ENCODE measurements at regions not wholly inside any gene's neighbourhood (a gene's known extent, or its start where the extent isn't known, plus 50 kb on each side); places are given as distances from the start of the nearest gene placed in this dataset.
A peak's percentile ranks its signal among the peaks of the same experiment; 100 is the strongest.
"Not testable (repeated sequence)": the region's sequence is repeated elsewhere in the genome, so short reads cannot be mapped to it uniquely, and the experiment has no call there.

DNA sequence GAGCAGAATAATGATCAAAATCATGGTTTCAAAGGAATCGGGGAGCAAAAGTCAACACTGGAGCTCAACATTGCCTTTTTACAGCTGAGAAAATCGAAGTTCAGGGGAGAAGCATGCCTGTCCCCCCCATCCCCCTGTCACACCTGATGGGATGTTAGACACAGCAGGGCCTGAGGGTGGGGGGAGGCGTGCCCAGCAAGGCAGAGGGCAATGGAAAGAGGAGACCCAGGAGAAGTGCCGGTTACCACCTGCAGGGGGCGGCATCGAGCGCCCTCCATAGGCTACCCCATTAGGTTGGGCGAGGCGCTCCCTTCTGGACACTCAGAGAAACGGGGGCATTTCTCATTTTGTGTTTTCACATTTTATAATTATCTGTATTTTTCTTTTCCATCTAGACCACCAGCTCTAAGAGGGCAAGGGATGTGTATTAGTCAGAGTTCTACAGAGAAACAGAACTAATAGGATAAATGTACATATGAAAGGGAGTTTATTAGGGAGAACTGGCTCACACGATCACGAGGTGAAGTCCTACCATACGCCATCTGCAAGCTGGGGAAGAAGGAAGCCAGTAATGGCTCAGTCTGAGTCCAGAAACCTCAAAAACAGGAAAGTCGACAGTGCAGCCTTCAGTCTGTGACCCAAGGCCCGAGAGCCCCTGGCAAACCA lies 271.3 kb downstream of the LRATD1 start:
- no peak overlapping the region for H3K27ac Mint-ChIP-seq
- no peaks in the 10 kb centered on the region for H3K4me1 Mint-ChIP-seq
- no peak overlapping the region for H3K4me3 Mint-ChIP-seq
- peaks cover 25% of the 10 kb centered on the region for H3K27me3 Mint-ChIP-seq
- H3K9me3 Mint-ChIP-seq = no peaks in the 10 kb centered on the region
- peak; percentile 89 for ATAC-seq
- DNase-seq = peak; percentile 62 to 69

DNA sequence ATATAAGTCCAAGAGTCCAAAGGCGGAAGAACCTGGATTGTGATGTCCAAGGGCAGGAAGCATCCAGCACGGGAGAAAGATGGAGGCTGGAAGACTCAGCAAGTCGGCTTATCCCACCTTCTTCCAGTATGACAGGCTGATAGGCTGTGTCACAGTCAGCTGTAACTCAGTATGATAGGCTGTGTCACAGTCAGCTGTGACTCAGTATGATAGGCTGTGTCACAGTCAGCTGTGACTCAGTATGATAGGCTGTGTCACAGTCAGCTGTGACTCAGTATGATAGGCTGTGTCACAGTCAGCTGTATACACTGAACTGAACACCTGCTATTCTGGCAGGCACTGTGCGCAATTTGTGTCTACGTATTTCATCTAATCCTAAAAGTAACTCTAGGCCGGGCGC lies 271.9 kb downstream of the LRATD1 start:
- H3K27ac Mint-ChIP-seq, H3K4me3 Mint-ChIP-seq, H3K4me1 Mint-ChIP-seq, H3K9me3 Mint-ChIP-seq, DNase-seq: not testable (repeated sequence)
- ATAC-seq = peak; percentile 29
- H3K27me3 Mint-ChIP-seq = peaks cover 25% of the 10 kb centered on the region

DNA sequence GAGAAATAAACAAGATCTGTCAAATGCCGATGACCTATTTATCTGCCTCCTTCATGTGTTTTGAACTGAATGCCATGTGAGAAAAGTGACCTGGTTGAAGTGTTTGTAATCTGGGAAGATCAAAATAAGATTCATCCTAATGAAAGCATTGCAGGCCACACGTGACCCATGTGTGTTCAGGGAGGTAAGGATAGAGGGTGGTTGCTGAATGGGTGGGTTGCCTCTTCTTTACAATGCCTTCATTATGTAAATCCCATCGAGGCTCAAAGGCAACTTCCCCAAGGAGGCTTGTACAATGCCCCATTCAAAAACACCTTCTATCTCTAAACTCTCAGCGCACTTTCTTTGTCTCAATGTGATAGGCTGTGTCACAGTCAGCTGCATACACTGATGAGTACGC lies 273.1 kb downstream of the LRATD1 start:
- no peaks in the 10 kb centered on the region for H3K9me3 Mint-ChIP-seq
- H3K27me3 Mint-ChIP-seq = peaks cover 21% of the 10 kb centered on the region
- no peaks in the 10 kb centered on the region for H3K4me1 Mint-ChIP-seq
- no peak overlapping the region for H3K4me3 Mint-ChIP-seq
- no peak overlapping the region for H3K27ac Mint-ChIP-seq
- no peak for ATAC-seq
- DNase-seq = no peak

DNA sequence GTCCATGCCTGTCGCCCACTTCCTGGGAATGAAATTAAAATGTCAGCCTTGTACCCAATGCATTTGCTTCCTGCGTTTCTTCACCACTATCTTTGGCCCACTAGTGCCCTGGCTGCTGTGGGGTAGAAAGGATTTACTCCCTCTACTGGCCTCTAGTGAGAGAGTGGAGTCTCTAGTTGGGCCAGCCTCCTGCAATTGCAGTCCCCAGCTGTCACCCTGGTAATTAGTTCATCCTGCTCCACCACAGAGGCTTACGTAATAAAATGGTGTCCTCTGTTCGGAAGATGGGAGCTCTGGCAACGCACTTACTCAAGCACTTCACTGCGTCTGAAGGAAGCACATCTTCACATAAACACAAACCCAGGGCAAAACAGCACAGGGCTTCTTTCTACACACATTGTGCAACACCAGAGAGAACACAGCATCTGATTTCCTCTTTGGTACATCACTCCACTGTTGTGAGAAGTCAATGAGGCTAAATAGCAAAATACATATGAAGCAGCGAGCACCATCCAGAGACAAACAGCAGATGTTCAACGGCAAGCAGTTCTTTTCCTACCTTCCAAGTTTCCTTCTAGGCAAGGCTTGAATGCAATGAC lies 274.6 kb downstream of the LRATD1 start:
- H3K27me3 Mint-ChIP-seq = peaks cover 9% of the 10 kb centered on the region
- no peaks in the 10 kb centered on the region for H3K4me1 Mint-ChIP-seq
- no peak for DNase-seq
- no peak overlapping the region for H3K4me3 Mint-ChIP-seq
- no peaks in the 10 kb centered on the region for H3K9me3 Mint-ChIP-seq
- no peak for ATAC-seq
- H3K27ac Mint-ChIP-seq = no peak overlapping the region

DNA sequence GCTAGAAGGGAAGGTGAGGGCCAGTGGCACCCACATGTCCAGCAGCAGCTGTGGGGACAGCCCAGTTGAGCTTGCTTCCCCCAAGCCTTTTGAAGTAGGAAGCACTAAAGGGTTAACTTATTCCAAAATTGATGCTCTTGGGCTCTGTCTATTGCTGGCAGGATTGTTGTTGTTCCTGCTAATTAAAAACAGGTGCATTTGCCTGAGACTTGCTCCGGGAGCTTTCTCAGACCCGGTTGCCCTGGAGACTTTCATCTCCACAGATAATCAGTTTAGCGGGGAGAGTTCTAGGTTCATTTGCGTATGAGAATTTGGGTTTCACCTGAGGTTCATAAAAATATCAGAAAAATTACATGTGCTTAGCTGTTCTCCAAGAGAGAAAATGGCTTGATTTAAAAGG lies 277.3 kb downstream of the LRATD1 start:
- no peak for ATAC-seq
- H3K27ac Mint-ChIP-seq = no peak overlapping the region
- peaks cover 0 to 7% of the 10 kb centered on the region in 2 donors for H3K9me3 Mint-ChIP-seq
- DNase-seq = no peak
- no peaks in the 10 kb centered on the region for H3K4me1 Mint-ChIP-seq
- no peaks in the 10 kb centered on the region for H3K27me3 Mint-ChIP-seq
- no peak overlapping the region for H3K4me3 Mint-ChIP-seq

DNA sequence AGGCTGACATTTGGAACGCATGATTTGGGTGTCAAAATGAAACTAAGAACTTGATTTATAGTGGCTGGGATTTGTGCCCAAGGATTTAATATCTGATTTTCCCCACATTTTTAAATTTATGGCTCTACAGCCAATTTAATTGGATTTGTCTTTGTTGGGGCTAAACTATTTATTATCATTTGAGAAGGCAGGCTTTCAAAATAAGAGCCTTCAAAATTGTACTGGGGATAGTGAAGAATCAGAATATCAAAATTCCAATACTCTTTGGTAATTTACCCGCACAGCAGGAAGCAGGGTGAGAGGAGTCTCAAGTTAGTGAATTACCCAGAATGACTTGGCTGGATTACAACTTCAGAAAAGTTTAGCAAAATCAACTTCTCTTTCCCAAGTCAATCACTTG lies 278.1 kb downstream of the LRATD1 start:
- no peaks in the 10 kb centered on the region for H3K27me3 Mint-ChIP-seq
- H3K4me3 Mint-ChIP-seq = no peak overlapping the region
- H3K4me1 Mint-ChIP-seq = no peaks in the 10 kb centered on the region
- peaks cover 0 to 13% of the 10 kb centered on the region in 2 donors for H3K9me3 Mint-ChIP-seq
- DNase-seq (no peak), ATAC-seq (no peak)
- H3K27ac Mint-ChIP-seq = no peak overlapping the region

DNA sequence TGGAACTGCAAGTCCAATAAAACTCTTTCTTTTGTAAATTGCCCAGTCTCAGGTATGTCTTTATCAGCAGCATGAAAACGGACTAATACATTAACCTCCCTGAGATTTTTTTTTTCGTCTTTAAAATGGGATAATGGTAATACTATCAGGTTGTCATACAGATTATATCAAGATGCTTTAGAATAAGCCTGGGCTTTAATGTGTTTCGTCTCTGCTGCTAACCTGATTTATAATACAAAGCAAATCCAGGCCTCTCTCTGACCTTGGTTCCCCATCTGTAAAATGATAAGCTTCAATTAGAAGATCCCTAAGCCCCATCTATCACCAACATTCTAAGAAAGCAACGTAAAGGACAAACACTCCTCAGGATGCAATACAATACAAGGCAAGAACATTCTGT lies 283.5 kb downstream of the LRATD1 start:
- H3K4me3 Mint-ChIP-seq = no peak overlapping the region
- peaks cover 0 to 20% of the 10 kb centered on the region in 2 donors for H3K9me3 Mint-ChIP-seq
- H3K4me1 Mint-ChIP-seq = no peaks in the 10 kb centered on the region

DNA sequence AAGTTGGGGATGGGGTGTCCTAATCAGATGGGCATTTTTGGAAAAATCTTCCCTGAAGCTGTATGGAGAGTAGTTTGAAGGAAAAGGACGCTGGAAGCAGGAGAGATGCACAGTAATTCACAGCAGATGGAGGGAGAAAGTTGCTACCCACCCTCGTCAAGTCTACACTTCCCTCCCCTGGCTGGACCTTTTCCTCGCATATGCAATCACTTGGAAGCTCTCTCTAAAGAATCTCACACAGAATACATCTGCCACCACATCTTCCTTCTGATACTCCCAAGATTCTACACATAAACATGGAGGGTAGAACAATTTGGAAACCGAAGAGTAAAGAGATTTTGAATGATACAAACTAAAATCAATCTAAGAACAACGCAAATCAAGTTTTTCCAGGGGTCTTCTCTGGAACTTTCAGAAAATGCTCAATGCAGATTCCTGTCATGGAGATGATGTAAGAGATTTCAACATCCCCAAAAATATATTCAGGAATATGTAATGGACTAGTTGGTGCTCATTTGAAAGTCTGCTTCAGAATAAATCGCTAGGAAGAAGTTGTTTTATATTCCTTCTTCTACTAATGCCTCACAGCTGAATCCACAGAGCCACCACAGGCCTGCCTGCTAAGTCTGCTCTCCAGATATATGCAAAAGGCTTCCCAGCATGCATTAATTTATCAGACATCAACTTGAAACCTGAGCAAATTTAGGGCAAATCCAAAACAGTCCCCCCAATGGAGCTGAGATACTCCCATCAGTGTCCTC lies 291.5 kb downstream of the LRATD1 start:
- H3K27ac Mint-ChIP-seq = no peak overlapping the region
- no peak for DNase-seq
- ATAC-seq = no peak
- no peak overlapping the region for H3K4me3 Mint-ChIP-seq
- H3K9me3 Mint-ChIP-seq = peaks cover 0 to 17% of the 10 kb centered on the region in 2 donors
- H3K4me1 Mint-ChIP-seq = no peaks in the 10 kb centered on the region
- peaks cover 7% of the 10 kb centered on the region for H3K27me3 Mint-ChIP-seq

More for the DNA sequence above, 283.5 kb downstream of the LRATD1 start:
- Mint-ChIP-seq H3K27ac (no peak overlapping the region), H3K27me3 (peaks cover 10% of the 10 kb centered on the region)
- ATAC-seq = no peak
- no peak for DNase-seq

DNA sequence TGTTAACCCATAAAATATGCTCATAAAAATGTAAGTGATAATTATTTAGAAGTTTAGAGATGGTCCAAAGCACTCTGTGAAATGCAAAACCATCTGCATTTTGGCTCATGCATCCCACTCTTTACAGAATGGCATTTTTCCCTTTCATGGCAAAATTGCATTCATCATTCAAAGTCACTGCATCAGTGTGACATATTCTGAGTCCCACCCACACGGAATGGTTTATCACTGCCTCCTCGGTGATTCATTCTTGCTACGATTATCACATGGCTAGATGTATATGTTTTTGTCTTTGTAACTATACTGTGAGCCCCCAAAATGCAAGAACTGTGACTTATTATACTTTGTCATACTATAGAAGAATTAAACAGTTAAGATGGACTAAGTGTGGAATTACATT lies 293.0 kb downstream of the LRATD1 start:
- Mint-ChIP-seq H3K27me3 (peaks cover 7% of the 10 kb centered on the region), H3K4me1 (no peaks in the 10 kb centered on the region), H3K9me3 (peaks cover 5 to 17% of the 10 kb centered on the region in 2 donors), H3K4me3 (no peak overlapping the region), H3K27ac (no peak overlapping the region)
- DNase-seq (no peak), ATAC-seq (no peak)

DNA sequence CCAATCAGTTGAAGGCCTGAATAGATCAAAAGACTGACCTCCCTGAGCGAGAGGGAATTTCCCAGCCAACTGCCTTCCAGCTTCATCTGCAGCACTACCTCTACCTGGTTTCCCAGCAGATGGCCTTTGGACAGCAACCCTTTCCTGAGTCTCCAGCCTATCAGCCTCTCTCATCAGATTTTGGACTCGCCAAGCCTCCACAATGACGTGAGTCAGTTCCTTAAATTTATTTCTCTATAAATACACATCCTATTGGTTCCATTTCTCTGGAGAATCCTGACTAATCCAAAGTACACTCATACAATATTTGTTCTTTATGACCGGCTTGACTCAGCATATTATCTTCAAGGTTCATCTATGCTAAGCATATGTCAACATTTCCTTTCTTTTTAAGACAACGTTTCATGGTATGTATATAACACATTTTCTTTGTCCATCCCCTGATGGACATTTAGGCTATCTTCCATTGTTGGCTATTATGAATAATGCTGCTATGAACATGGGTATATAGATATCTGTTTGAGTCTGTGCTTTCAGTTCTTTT lies 294.6 kb downstream of the LRATD1 start:
- Mint-ChIP-seq H3K4me1 (no peaks in the 10 kb centered on the region), H3K27ac (no peak overlapping the region), H3K9me3 (peaks cover 5 to 17% of the 10 kb centered on the region in 2 donors), H3K4me3 (no peak overlapping the region), H3K27me3 (peaks cover 7% of the 10 kb centered on the region)
- DNase-seq (no peak), ATAC-seq (no peak)

DNA sequence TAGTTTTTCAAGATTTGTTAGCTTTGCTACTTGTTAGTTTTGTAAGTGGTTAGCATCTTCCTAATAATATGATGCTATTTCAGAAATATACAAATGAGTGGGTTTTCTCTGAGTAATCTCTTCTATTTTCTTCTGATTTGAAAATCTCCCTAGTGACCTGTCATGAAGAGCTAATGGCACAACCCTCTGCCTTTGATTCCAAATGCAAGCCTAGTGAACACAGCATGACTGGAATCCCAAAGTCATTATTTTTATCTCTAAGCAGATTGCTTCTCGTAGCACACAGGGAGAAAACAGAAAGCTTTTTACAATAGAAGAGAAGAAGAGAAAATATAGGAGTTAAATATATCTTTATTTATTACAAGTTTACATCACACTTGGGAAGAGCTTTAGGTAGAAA lies 295.5 kb downstream of the LRATD1 start:
- no peak overlapping the region for H3K4me3 Mint-ChIP-seq
- H3K27me3 Mint-ChIP-seq = peaks cover 7% of the 10 kb centered on the region
- peaks cover 5 to 17% of the 10 kb centered on the region in 2 donors for H3K9me3 Mint-ChIP-seq
- no peak for DNase-seq
- ATAC-seq = no peak
- H3K27ac Mint-ChIP-seq = no peak overlapping the region
- H3K4me1 Mint-ChIP-seq = no peaks in the 10 kb centered on the region

DNA sequence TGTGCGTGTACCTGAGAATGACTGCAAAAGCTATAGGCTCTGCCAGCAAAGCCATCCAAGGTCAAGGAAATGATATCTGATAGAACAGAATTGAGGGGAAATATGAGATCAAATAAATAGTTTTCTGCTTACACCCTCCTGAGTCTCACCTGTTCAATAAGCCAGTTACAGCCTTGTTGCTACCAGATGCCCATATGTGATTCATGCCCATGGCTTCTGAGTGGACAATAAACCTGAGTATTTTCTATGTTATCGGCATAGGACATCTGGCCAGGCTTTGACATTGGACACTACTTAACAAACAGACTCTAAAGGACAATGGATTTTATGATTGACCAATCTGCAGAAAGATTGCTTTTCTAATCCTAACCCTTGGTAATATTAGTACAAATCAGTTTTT lies 297.9 kb downstream of the LRATD1 start:
- peaks cover 5 to 8% of the 10 kb centered on the region in 2 donors for H3K9me3 Mint-ChIP-seq
- H3K4me1 Mint-ChIP-seq = no peaks in the 10 kb centered on the region
- no peak overlapping the region for H3K27ac Mint-ChIP-seq
- no peak for ATAC-seq
- DNase-seq = no peak
- H3K27me3 Mint-ChIP-seq = peaks cover 15% of the 10 kb centered on the region
- H3K4me3 Mint-ChIP-seq = no peak overlapping the region

DNA sequence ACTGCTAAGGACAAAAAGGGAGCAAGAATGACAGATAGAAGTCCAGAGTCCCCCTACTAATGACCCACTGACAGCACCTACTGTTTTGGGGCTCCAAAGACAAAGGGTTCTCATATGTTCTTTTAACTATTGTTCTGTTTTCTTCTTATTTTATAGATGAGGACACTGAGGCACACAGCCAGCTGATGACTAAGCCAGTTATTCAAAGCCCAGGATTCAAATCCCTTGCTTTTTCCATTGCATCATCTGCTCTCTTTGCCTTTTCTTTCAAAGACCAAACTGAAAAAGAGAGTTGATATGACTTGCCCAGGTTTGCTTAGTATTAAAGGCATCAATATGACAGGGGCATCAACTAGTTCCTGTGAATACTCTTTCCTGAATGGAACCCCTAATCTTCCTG lies 299.8 kb downstream of the LRATD1 start:
- Mint-ChIP-seq H3K27ac (no peak overlapping the region), H3K9me3 (peaks cover 12 to 15% of the 10 kb centered on the region in 2 donors), H3K4me1 (no peaks in the 10 kb centered on the region), H3K4me3 (no peak overlapping the region), H3K27me3 (peaks cover 21% of the 10 kb centered on the region)
- no peak for ATAC-seq
- DNase-seq = no peak

DNA sequence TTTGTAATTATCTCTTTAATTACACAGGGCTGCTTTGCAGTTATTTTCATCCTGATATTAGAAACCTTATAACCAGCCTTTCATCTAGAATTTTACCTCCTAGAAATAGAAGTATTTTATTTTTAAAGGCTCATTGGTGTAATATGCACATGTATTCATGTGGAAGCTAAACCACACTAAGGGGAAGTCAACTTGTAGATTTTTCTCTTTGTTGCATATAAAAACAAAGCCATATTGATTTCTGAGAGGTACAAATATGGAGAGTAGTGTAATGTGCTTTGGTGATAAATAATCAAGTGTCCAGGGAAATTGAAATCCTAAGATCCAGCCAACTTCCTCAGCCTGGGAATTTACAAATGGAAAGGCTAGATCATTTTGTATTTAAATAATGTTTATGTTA lies 301.2 kb downstream of the LRATD1 start:
- Mint-ChIP-seq H3K27ac (no peak overlapping the region), H3K27me3 (peaks cover 21% of the 10 kb centered on the region), H3K4me1 (no peaks in the 10 kb centered on the region), H3K4me3 (no peak overlapping the region), H3K9me3 (peaks cover 12 to 15% of the 10 kb centered on the region in 2 donors)
- ATAC-seq (no peak), DNase-seq (no peak)

DNA sequence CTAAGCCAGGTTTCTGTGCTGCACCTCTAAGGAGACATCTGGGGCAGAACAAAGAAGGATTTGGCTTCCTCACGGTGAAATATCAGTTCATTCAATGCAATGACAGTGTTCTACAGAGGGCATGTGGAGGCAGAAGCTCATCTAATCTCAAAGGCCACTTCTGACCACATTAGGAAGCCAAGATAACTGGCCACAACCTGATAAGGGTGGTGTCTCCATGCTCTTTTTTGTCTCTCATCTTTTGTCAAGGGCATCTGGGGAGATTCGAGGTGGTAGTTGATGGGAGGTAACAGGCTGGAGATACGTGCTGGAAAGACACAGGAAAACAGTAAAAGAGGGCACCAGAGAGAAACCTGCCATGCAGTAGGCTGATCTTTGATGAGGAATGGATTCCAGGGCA lies 303.9 kb downstream of the LRATD1 start:
- Mint-ChIP-seq H3K27ac (no peak overlapping the region), H3K9me3 (peaks cover 18 to 22% of the 10 kb centered on the region in 2 donors), H3K27me3 (peaks cover 21% of the 10 kb centered on the region), H3K4me3 (no peak overlapping the region), H3K4me1 (no peaks in the 10 kb centered on the region)
- no peak for DNase-seq
- no peak for ATAC-seq

DNA sequence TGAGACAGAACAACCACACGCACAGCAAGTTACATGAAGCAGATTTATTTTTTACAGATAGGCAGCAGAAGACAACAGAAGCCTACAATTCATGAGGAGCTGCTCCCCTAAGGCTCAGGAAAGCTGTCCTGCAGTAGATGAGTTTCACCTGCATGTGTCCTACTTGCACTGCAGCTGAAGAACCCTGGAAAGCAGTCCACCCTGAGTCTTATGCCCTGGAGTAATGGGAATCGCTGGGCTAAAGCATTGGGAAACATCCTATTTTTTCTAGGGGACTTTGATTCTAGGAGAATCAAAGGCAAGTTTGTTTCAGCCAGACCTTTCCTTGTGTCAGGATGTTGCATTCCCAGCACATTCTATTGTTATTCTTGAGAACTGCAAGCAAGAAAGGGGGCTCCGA lies 304.8 kb downstream of the LRATD1 start:
- Mint-ChIP-seq H3K4me3 (no peak overlapping the region), H3K9me3 (peaks cover 18 to 22% of the 10 kb centered on the region in 2 donors), H3K27ac (no peak overlapping the region), H3K4me1 (no peaks in the 10 kb centered on the region), H3K27me3 (peaks cover 21% of the 10 kb centered on the region)
- ATAC-seq (no peak), DNase-seq (no peak)
